ENCODE measurements at regions not wholly inside any gene's neighbourhood (a gene's known extent, or its start where the extent isn't known, plus 50 kb on each side); places are given as distances from the start of the nearest gene placed in this dataset.

- TF ChIP-seq POLR2A (IDR thresholded peaks at IDR 0.05) (no peak), CTCF (IDR thresholded peaks at IDR 0.05) (no peak)
Measured at GRCh38 chr15:37262922-37263608, 162.7 kb upstream of the MEIS2 start.
